HL-60 (cell line): ENCODE measurements at regions not wholly inside any gene's neighbourhood (a gene's known extent, or its start where the extent isn't known, plus 50 kb on each side); places are given as distances from the start of the nearest gene placed in this dataset.

Experiments used
- CTCF ChIP-seq: IDR thresholded peaks from one replicate; pipeline ENCODE4 v1.5.1; 2011; ENCODE audit warnings: low read length, control low read depth, inconsistent platforms; ENCODE audit not compliant: insufficient read depth
- POLR2AphosphoS5 ChIP-seq: IDR thresholded peaks from 2 replicates; pipeline ENCODE4 v1.6.1; 2012; ENCODE audit warnings: low read depth

- TF ChIP-seq CTCF: no peak
- no peak for TF ChIP-seq POLR2AphosphoS5
These were observed 66.1 kb upstream of the PIP4K2A start for GRCh38 chr10:22780474-22780885.
